HUDEP-2 (cell line): ENCODE measurements at regions not wholly inside any gene's neighbourhood (a gene's known extent, or its start where the extent isn't known, plus 50 kb on each side); places are given as distances from the start of the nearest gene placed in this dataset.
"Not testable (repeated sequence)": the region's sequence is repeated elsewhere in the genome, so short reads cannot be mapped to it uniquely, and the experiment has no call there.

Source experiments
- DNase-seq, 76 experiments: peaks; one replicate each; lab custom pipeline; 2025; ENCODE audit not compliant: unreplicated experiment in 76 of 76; lab: John Stamatoyannopoulos, UW

DNA sequence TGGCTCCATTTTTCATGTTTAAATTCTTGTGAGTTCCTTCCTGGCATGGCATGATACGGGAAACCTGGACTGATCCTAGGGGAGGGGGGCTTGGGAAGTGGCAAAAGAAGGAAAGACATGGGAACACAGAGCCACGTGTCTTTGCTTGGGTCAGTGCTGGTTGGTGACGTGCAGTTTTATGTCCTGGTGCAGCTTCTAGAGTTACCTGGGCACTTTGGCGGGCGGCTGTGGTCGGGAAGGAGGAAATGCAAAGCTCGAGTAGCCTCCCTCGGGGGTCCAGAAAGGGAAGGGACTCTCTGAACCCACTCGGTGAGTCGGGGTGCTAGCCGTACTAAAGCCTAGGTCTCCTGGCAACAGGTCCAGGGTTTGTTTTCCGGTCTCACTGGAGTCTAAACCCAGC, 94.6 kb downstream of the APOB start:
- DNase-seq: no peak

DNA sequence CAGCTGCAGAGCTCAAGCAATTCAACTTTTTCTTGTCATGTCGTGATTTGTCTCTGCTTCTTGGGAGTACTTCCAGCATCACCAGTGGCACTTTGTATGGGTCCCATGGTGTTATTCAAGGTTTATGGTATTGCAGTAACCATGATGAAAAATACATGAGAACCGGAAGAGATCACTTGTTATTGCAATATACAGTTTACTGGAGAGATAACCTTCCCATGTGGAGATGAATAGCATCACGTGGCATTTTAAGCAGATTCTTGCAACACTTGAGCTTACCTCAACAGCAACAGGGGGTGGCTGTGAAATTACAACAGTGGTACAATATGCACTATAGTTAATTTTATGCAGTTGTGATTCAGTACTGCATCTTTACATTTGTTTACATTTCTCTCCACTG, 97.4 kb downstream of the APOB start:
- no peak for DNase-seq

DNA sequence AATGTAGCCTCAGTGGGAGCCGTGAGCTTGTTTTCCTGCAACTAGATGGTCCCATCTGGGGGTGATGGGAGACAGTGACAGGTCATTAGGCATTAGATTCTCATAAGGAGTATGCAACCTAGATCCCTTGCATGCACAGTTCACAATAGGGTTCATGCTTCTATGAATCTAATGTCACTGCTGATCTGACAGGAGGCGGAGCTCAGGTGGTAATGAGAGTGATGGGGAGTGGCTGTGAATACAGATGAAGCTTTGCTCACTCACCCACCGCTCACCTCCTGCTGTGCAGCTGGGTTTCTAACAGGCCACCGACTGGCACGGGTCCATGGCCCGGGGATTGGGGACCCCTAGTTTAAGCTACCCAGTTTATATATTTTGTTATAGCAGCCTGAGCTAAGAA, 100.2 kb downstream of the APOB start:
- not testable (repeated sequence) for DNase-seq

DNA sequence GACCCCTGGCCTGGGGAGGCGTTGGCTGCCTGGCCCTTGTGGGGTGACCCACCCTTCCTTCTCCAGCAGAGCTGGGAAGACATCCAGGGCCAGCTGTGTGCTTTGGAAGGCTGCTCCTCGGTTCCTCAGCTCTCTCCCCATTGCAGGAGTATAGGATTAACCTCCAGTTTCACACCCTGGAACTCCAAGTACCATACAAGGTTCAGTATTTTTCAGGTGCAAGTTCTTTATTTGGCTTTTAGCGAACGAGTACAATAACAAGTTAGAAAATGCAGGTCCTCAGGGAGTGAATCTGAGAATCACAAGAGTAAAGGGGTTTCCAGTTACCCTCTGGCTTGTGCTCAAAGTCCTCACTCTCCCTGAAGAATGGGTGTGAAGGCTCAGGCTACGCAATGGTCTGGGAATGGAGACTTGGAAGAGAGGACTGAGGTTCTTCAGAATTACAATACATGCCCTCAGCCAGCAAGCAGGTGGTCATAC, 101.2 kb downstream of the APOB start:
- DNase-seq: no peak

DNA sequence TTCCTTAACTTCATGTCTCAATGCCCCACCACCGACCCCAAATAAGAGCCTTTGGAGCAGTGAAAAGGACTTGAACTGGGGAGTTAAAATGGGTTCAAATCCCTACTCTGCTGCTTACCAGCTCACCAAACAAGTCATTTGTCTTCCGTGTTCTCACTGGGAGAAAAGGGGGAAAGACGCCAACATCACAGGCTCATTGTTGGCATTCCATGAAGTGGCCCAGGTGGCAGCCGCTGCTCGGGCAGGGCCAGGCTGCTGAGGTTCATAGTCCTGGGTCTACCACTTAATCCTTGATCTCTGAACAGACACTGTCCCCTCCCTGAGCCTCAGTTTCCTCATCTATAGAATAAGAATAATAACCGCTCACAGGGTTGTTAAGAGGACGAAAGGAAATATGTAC, 103.0 kb downstream of the APOB start:
- no peak for DNase-seq

DNA sequence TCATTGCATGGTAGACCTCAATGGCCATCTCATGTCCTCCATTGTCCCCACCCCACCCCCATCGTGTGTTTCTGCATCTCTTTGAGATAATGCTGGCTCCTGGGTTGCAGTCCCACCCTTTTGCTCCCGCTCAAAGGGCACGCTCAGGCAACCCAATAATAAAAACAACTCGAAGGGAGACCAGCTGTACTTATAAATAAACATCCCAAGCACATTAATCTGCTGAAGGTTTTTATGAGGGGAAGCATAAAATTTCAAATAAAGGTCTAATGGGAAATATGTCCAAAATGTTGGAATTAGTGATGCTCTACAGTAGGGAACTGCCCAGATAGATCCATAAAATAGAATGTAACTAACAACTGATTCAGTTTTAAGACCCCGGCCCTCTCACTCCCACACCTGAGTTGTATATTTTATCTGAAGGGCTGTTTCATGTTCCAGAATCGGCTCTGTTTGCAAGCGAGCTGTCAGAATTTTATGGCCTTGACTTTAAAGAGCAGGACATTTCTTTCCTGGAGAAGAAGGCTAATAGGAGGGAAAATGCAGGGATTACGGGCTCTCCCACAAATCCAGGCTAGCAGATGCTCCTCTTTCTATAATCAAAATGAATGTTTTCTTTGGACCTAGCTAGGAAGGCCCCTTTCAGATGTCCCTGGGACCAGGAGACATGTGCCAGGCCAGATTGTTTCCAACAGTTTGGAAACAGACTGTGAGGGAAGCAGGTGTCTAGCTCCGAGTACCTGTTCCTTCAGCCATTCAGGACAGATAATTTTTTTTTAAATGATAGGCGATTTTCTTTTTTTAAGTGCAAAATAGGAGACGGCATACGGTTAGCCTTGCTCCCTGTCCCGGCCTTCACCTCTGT, 103.7 kb downstream of the APOB start:
- DNase-seq: no peak

DNA sequence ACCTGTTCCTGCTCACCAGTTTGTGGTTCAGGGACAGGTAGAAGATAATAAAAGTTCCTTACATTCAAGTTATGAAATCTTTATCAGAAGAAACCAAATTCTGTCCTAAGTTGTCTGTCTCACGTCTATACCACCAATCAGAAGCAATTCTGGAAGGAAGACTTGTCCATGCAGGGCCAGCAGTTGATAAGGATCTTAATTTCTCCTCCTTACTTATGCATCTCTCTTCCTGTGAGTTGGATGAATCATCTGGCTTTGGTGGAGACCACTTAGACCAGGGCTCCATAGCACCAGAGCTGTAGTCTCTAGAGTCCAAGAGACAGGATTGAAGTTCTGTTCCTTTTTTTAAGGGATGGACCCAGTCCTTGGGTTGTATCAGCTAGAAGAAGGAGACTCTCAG, 106.5 kb downstream of the APOB start:
- no peak for DNase-seq

DNA sequence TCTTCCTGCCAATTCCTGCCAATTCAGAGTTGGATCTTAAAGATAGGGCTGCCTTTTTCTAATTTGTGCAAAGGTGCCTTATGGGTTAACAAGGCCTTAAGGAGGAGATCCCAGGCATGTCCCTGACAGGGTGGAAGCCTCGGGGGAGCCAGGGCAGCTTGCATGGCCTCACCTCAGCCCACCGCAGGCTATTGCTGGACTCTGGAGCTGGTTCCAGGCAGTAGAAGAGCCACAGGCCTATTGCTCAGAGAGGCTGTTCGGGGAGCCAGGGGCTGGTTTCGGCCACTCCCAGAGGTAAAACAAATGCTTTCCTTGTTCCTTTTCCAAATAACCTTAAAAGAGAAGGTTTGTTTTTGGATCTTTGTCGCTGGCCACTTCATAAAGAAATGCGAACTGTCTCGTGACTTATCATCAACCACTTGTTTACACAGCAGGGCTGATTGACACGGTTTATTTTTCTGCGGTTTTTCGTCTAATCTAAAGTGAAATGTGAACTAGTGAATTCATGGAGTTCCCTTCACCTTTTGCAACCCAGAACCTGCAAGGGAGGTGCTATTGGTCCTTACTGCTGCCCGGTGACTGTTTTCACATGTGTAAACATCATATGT, 108.6 kb downstream of the APOB start:
- no peak for DNase-seq

DNA sequence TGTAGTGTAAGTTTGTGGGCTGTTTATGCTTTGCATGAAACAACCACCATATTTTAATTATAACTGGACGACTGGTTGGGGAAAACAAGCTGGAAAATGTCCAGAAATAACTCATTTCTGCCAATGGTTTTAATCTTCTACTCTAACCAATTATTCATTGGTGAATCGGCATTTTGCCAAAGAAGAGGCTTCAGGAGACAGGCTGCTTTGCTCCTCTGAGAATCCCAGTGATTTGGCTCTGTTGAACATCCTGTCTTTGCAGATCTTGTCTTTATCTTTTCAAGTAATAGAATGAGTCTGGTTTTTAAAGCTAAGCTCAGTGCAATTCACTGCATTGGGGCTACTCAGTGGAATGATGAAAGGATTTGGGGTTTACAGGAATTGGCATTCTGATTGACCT, 109.6 kb downstream of the APOB start:
- no peak for DNase-seq

DNA sequence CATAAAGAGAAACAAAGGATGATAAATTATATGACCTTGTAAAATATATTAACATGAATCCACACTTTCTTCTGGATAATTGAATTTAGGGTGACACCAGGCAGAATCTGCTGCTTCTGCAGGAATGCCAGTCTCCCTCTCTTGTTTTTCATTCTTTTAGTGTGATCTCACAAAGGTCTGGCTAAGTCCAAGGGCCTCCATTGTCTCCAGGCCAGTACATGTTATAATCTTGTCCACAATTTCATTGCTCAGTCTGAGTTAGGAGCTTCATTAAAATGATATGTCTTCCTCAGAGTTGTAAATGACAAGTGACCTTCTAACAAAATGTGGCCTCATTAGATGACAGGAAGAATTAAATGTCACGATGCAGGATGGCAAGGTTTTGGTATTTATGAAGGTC, 110.2 kb downstream of the APOB start:
- DNase-seq: no peak

DNA sequence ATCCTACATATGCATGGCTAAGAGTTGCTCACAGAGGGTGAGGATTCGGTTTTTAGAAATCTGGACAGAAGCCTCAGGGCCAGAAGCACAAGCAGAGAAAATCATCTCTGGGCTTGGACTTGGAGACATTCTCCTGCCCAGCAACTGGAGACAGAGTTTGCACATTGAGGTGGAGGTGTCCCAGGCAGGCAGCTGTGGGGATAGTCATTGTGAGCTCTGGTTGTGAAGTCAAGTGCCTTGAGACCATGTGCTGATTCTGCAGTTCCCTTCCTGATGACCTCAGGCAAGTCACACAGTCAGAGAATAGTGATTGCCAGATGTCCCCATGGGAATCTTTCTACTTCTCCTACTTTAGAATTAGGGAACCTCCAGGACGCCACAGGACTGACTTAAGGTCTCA, 108.4 kb upstream of the LDAH start:
- no peak for DNase-seq

DNA sequence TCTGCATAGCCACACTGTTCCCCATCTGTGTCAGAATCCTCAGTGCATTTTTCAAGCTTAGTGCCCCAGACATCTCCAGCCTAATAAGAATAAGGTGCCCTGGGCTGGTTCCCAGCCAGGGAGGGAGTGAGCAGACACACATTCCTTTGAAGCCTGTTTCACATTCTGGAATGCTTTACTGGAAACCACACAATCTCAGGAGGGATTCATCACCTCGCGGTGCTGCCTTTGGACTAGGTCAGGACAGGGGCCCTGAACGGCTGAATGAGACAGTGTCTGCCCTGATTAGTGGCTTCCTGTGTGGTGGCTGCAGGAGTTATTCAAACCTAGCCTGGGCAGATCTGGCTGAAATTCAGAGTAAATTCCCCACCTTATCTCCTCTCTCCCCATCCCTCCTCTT, 108.0 kb upstream of the LDAH start:
- no peak for DNase-seq

DNA sequence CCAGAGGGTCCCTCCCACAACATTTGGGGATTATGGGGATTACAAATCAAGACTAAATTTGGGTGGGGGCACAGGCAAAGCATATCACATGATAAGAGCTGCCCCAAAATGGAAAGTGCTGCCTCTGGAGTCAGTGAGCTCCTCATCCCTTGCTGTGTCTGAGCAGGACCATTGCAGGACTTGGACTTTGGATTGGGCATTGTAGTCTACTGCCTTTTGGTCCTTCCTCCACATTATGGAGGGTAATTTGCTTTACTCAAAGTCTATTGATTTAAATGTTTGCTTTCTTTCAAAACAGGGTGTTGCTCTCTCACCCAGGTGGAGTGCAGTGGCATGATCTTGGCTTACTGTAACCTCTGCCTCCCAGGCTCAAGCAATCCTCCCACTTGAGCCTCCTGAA, 106.8 kb upstream of the LDAH start:
- DNase-seq: no peak

DNA sequence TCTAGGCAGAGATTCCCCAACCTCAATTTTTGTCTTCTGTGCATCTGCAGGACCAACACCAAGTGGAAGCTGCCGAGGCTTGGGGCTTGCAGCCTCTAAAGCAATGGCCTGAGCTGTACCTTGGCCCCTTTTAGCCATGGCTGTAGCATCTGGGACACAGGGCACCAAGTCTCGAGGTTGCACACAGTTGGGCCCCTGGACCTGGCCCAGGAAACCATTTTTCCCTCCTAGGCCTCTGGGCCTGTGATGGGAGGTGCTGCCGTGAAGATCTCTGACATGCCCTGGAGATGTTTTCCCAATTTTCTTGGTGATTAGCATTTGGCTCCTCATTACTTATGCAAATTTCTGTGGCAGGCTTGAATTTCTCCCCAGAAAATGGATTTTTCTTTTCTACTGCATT, 105.7 kb upstream of the LDAH start:
- no peak for DNase-seq

DNA sequence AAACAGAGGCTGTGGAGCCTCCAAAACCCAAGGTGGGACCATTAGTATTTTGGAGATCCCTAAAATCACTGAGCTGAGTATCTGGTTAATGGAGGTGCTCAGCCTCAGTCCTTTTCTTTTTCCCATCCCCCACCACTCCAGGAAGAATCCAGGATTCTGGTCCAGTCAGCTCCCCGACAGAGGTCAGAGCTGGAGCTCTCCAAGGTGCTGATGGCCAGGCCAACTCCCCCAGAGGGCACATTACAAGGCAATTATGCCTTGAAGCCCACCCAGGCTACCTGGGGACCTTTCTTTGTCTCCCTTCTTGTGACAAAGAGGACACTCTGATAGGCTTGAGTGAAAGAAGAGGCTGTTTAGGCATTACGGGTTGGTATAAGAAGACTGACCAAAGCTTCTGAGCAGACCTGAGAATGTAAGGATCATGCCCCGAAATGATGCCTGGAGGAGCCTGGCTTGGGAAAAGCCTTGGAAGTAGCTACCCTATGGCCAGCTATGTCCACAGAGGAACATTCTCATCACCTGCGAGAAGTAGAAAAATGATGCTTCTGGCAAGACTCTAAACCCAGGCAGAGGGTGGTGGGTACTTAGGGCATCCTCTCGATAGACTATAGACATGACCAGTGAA, 102.5 kb upstream of the LDAH start:
- peak in 12 of 76 experiments; percentile 1 to 14 (median 4) for DNase-seq

DNA sequence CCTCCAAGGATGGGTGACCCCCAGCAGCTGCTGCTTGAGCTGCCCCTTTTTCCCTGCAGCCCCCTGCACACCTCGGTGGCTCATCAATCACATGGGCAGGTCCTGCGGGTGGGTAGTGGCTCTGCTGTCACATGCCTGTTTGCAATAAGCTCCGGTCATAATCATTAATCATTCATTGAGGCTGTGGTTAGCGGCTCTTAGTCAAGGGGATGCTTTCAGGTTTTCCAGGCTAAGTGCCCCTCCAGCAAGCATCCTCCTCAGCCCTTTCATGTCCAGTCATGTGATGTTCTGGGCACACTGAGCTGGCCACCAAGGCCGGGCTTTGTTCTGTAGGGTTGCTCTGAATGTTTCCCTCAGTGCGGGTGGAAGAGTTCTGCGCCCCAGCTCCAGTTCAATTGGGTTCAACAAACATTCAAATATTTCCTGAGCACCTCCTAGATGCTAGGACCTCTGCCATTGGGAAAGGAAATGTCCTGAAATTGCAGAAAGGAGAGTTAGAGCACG, 96.4 kb upstream of the LDAH start:
- DNase-seq: no peak

DNA sequence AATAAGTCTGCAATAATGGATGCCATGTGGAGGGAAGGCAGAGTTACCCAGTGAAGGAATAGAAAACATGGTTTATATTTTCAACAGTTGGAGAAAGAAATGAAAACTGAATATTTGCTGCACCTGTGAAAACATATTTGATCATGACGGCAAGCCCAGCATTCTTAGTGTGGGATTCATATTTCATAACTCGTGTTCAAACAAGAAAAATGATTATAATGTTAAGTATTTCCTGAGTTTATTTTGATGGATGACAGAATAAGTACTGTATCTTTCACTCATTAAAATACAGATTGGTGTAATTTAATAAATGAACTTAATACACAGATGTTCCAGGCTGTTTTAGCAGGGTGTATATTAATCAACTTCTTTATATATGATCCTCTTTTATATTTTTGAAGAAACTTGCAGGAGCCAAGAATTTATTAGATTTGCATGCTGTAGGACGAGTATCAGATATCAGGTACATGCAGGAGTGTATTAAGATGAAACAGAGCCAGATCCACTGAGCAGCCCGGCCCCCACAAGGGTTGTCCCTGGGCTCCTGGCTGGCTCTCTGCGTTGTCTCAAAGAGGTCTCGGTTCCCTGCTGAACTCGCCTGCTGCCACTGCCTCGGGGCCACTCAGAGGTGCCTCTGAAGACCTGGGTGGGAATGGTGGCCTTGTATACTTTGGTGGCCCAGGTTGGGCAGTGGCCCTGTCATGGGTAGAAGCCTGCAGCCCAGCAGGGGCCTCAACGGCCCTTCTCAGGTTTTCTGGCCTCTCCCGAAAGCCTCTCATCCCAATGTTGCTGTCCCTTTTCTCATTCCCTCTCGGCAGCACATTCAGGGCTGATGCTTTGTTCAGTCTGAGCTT, 95.0 kb upstream of the LDAH start:
- no peak for DNase-seq

DNA sequence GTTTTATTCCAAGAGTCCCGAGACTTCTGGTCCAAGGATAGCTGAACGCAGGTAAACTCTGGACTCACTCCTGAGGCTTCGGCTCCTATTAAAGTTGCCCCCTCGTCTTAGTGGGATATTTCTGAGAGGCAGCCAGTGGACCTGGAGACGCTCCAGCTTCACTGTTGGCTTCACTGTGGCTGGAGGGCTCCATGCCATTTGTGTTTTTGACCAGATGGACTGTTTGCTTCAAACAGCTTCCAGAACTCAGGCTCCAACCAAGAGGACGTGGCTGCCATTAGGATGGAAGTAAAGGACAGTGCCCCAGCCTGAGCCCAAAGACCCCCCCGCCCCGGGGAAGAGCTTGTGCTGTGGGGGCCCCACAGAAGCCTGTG, 94.4 kb upstream of the LDAH start:
- DNase-seq: no peak

DNA sequence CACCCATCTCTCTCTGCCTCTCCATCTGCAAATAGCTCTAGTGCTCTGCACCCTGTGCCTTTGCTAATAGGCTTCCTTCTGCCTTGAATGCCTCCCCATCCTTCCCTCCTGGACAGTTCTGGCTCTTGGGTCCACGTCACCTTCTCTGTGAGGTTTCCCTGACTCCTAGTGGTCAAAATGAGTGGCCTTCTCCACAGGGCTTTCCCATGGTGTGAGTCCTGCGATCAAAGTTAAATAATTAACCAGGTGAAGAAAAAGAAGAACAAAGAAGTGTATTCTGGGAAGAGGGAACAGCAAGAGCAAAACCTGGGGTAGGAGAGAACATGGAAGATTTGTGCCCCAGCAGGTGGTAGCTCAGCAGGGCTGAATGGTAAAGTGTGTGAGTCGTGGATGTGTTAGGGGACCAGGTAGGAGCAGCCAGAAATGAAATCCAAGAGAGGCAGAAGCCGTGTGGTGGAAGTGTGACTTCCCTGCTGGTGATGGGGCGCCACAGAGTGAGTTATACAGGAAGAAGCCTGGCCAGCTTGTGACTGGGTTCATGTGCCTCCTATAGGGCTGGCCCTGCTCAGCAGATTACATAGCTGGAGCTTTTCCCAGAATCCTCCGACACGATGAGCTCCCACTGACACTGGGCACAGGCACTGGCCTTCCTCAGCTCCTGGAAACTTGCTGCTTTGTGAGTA, 93.8 kb upstream of the LDAH start:
- DNase-seq: no peak

DNA sequence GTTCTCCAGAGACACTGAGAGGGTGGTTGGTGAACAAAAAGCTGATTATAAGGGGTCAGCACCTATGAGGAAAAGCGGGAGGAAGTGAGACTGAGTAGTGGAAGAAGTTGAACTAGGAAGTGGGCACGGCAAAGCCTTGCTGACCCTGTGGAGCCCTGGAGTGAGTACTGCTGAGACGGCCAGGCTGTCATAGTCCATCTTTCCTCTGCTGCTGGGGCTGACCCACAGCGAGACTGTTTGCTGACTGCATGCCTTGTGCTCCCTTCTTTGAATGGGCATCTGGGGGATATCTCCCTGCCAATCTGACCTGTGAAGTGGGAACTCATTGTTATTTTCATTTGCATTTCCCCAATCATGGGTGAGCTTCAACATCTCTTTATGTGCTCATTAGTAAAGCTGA, 92.4 kb upstream of the LDAH start:
- no peak for DNase-seq
